ENCODE measurements at regions not wholly inside any gene's neighbourhood (a gene's known extent, or its start where the extent isn't known, plus 50 kb on each side); places are given as distances from the start of the nearest gene placed in this dataset.

DNA sequence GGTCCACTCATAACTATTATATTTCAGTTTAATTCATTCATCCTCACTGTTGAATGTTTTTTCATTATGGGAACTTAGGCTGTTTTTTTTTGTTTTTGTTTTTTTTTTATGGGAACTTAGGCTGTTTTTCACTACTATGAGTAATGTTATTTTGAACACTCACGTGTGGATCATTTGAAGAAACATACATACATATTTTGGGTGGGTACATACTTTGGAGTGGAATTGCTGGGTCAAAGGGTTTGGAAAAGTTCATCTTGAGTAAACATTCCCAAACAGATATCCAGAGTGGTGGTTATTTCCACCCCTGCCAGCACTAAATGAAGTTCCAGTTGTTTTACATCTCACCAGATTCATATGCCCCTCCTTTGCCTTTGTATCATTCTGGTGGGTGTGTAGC lies 584.4 kb downstream of the PSAT1 start:
- intact Hi-C loops (cut with DNase I), result no loop called here
- no peak for TF ChIP-seq POLR2A (IDR thresholded peaks at IDR 0.05)
- TF ChIP-seq, protein P1, sequence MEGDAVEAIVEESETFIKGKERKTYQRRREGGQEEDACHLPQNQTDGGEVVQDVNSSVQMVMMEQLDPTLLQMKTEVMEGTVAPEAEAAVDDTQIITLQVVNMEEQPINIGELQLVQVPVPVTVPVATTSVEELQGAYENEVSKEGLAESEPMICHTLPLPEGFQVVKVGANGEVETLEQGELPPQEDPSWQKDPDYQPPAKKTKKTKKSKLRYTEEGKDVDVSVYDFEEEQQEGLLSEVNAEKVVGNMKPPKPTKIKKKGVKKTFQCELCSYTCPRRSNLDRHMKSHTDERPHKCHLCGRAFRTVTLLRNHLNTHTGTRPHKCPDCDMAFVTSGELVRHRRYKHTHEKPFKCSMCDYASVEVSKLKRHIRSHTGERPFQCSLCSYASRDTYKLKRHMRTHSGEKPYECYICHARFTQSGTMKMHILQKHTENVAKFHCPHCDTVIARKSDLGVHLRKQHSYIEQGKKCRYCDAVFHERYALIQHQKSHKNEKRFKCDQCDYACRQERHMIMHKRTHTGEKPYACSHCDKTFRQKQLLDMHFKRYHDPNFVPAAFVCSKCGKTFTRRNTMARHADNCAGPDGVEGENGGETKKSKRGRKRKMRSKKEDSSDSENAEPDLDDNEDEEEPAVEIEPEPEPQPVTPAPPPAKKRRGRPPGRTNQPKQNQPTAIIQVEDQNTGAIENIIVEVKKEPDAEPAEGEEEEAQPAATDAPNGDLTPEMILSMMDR (IDR thresholded peaks at IDR 0.05), result no peak
- DNase-seq, result no peak

DNA sequence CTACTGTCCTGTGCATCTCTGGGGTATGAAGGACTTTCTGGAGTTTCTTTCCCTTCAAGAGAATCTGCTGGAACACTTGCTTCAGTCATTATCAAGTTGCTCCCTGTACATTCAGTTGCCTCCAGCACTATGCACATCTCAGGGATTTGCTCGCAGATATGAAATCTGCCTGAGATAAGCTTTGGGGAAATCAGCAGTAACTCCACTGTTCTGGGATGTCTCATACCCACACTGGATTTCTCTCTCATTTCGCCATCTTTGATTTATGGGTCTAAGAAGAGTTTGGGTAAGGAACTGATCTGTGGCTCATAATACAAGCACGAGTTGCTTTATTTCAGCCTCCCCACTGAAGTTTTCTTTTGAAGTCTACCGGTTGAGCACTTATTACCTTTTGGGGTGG lies 585.6 kb downstream of the PSAT1 start:
- WGBS, 2 donors, result 87 to 88% methylated on average over 4 of the region's 4 CpGs
- TF ChIP-seq, protein P1 (IDR thresholded peaks at IDR 0.05), result no peak
- no peak for TF ChIP-seq POLR2A (IDR thresholded peaks at IDR 0.05)
- H3K4me3 ChIP-seq (replicated peaks in 1 of 3), result no peak overlapping the region
- H3K9me3 ChIP-seq, result no peaks in the 10 kb centered on the region
- no peak overlapping the region for H3K27ac ChIP-seq
- no peaks in the 10 kb centered on the region for H3K36me3 ChIP-seq
- no peaks in the 10 kb centered on the region for H3K27me3 ChIP-seq
- DNase-seq, result no peak
- H3K4me1 ChIP-seq, result no peaks in the 10 kb centered on the region
- intact Hi-C loops (cut with DNase I), result no loop called here

More for the DNA sequence above, 584.4 kb downstream of the PSAT1 start:
- Histone ChIP-seq H3K4me3 (replicated peaks in 1 of 3) (no peak overlapping the region), H3K27me3 (no peaks in the 10 kb centered on the region), H3K4me1 (no peaks in the 10 kb centered on the region), H3K36me3 (no peaks in the 10 kb centered on the region), H3K27ac (no peak overlapping the region), H3K9me3 (no peaks in the 10 kb centered on the region)
- WGBS, 2 donors, result 42 to 64% methylated on average over 1 of the region's 1 CpG

- Histone ChIP-seq H3K27ac (no peak overlapping the region), H3K36me3 (no peaks in the 10 kb centered on the region), H3K9me3 (no peaks in the 10 kb centered on the region), H3K4me1 (no peaks in the 10 kb centered on the region), H3K4me3 (replicated peaks in 1 of 3) (no peak overlapping the region), H3K27me3 (no peaks in the 10 kb centered on the region)
- 89% methylated on average over 4 of the region's 4 CpGs for WGBS, 2 donors
- intact Hi-C loops (cut with DNase I), result no loop called here
- TF ChIP-seq, protein P1 (IDR thresholded peaks at IDR 0.05), result no peak
- no peak for TF ChIP-seq POLR2A (IDR thresholded peaks at IDR 0.05)
- no peak for DNase-seq
Observed at GRCh38 chr9:78884611-78885150, 587.8 kb downstream of the PSAT1 start.

- Histone ChIP-seq H3K4me1 (no peaks in the 10 kb centered on the region), H3K4me3 (replicated peaks in 1 of 3) (no peak overlapping the region), H3K27me3 (no peaks in the 10 kb centered on the region), H3K9me3 (no peaks in the 10 kb centered on the region), H3K27ac (no peak overlapping the region), H3K36me3 (no peaks in the 10 kb centered on the region)
- 52 to 53% methylated on average over 1 of the region's 1 CpG for WGBS, 2 donors
- intact Hi-C loops (cut with DNase I), result no loop called here
- TF ChIP-seq, protein P1 (IDR thresholded peaks at IDR 0.05), result no peak
- no peak for TF ChIP-seq POLR2A (IDR thresholded peaks at IDR 0.05)
- no peak for DNase-seq
Observed at GRCh38 chr9:78892182-78892581, 595.3 kb downstream of the PSAT1 start.

GRCh38 chr9:78892769-78893168 lies 595.8 kb downstream of the PSAT1 start:
- DNase-seq, result no peak
- H3K9me3 ChIP-seq, result no peaks in the 10 kb centered on the region
- H3K4me1 ChIP-seq, result no peaks in the 10 kb centered on the region
- no peaks in the 10 kb centered on the region for H3K27me3 ChIP-seq
- no peaks in the 10 kb centered on the region for H3K36me3 ChIP-seq
- intact Hi-C loops (cut with DNase I), result no loop called here
- H3K4me3 ChIP-seq (replicated peaks in 1 of 3), result no peak overlapping the region
- TF ChIP-seq, protein P1 (IDR thresholded peaks at IDR 0.05), result no peak
- TF ChIP-seq POLR2A (IDR thresholded peaks at IDR 0.05), result no peak
- H3K27ac ChIP-seq, result no peak overlapping the region

All from thyroid gland (tissue), 4 donors.